H7 (cell line): ENCODE measurements at regions not wholly inside any gene's neighbourhood (a gene's known extent, or its start where the extent isn't known, plus 50 kb on each side); places are given as distances from the start of the nearest gene placed in this dataset.
A peak's percentile ranks its signal among the peaks of the same experiment; 100 is the strongest.
"Not testable (repeated sequence)": the region's sequence is repeated elsewhere in the genome, so short reads cannot be mapped to it uniquely, and the experiment has no call there.

Experiments
- DNase-seq: peaks from one replicate; pipeline ENCODE4 v3.0.0; 2012
- H3K27me3 ChIP-seq: 2 replicates; pipeline ENCODE4 v1.6.0; 2011; ENCODE audit warnings: mild to moderate bottlenecking, low read length; ENCODE audit not compliant: control insufficient read depth, insufficient read depth
- H3K36me3 ChIP-seq: replicated peaks from 2 replicates; pipeline ENCODE4 v1.5.1; 2011; ENCODE audit warnings: low read length; ENCODE audit not compliant: control insufficient read depth, insufficient read depth
- H3K4me3 ChIP-seq: 2 replicates; pipeline ENCODE4 v1.5.1; 2011; ENCODE audit warnings: low read depth, mild to moderate bottlenecking, control low read depth, low read length, moderate library complexity; ENCODE audit not compliant: insufficient read depth

DNA sequence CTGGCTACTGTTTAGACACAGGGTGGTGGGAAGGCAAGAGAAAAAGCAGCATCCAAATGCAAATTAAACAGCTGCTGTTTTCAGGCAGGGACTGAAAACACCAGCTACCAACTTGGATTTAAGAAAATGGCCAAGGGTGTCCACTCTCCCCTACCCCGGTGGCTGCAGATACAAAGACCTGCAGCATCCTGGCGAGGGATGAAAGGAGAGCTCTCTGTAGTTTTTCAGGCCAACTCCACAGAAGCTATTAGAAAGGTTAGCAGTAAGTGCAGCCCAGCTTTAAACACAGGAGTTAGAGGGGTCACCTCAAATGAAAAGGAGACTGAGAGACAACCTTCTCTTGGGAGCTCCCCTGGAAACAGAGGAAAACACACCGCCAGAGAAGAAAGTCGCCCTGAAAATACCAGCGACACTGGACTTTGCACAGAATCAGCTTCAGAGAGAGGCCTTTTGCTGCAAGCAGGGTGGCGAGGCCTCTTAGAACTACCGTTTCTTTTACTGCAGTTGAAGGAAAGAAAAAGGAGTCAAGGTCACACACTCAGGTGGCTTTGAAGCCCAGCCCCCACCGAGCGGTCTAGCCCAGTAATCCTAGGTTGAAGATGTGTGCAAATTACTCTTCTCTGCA is 74.4 kb upstream of the TIAM1 start:
- DNase-seq: peak; percentile 29
- Histone ChIP-seq H3K27me3 (no peaks in the 10 kb centered on the region), H3K4me3 (no peak overlapping the region), H3K36me3 (no peaks in the 10 kb centered on the region)

DNA sequence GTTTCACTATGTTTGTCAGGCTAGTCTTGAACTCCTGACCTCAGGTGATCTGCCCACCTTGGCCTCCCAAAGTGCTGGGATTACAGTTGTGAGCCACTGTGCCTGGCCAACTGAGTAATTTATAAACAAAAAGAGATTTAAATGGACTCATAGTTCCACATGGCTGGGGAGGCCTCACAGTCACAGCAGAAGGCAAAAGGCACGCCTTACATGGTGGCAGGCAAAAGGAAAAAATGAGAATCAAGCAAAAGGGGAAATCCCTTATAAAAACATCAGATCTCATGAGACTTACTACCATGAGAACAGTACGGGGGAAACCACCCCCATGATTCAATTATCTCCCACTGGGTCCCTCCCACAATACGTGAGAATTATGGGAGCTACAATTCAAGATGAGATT is 73.2 kb upstream of the TIAM1 start:
- H3K36me3 ChIP-seq, H3K27me3 ChIP-seq, H3K4me3 ChIP-seq, DNase-seq: not testable (repeated sequence)

DNA sequence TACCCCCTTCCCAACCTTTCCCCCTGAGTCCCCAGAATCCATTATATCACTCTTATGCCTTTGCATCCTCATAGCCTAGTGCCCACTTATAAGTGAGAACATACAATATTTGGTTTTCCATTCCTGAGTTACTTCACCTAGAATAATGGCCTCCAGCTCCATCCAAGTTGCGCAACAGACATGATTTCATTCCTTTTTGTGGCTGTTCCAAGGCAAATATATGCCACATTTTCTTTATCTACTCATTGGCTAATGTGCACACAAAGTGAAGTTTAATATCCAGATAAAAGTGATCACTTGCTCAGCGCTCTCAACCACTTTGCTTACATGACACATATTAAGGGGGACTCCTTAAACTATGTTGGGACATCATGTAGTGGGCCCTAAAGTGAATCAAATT is 72.4 kb upstream of the TIAM1 start:
- Histone ChIP-seq H3K36me3 (no peaks in the 10 kb centered on the region), H3K4me3 (no peak overlapping the region), H3K27me3 (no peaks in the 10 kb centered on the region)
- no peak for DNase-seq

DNA sequence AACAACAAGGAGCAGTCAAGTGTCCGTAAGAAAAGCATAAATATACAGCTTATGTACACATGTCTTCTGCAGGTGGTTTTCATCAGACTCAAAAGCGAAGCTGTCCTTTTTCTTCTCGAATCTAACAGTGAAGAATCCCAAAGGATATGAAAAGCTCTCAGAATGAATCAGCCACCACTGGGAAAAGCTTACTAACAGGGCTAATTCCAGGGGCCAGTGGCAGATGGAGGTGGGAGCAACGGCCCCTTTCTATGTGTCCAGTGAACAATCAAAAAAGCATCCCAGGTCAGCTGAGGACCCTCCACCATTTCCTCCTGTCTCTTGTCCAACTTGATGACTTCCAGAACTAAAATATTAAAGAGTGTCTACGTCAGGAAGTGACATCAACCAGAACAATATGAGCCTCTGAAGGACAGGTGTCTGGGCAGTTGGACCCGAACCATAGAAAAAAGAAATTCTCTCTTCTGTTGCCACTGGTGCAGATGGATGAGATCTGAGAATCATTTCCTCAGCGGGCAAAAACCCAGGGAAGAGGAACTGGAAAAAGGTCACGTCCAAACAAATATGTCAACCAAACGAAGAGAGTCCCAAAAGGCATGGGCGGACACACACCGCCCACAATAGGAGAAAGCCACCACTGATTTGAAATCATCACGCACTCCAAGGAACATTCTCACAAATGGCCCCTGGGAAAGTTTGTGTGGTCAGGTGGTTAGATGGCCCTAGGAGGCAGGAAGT is 70.4 kb upstream of the TIAM1 start:
- Histone ChIP-seq H3K27me3 (no peaks in the 10 kb centered on the region), H3K4me3 (no peak overlapping the region), H3K36me3 (no peaks in the 10 kb centered on the region; the same call in 1 of the 2 replicates)
- DNase-seq: no peak

DNA sequence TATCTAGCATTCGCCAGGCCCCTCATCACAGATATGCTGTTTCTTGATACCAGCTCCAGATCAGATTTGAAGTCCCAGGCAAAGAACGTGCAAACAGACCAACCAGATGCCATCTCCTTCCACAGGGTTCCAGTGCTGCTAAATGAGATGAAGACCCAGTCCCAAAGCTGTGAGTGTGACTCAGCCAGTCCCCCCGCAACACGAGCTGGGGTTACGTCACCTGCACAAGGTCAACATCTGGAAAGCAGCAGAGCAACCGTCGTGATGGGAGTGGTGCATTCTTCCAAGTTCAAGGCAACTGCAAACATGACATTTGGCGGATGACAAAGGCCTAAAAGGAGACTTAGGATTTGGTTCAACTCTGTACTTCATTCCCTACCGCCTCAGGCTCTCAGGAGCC is 69.6 kb upstream of the TIAM1 start:
- no peak for DNase-seq
- Histone ChIP-seq H3K36me3 (no peaks in the 10 kb centered on the region; the same call in 1 of the 2 replicates), H3K27me3 (no peaks in the 10 kb centered on the region), H3K4me3 (no peak overlapping the region)

DNA sequence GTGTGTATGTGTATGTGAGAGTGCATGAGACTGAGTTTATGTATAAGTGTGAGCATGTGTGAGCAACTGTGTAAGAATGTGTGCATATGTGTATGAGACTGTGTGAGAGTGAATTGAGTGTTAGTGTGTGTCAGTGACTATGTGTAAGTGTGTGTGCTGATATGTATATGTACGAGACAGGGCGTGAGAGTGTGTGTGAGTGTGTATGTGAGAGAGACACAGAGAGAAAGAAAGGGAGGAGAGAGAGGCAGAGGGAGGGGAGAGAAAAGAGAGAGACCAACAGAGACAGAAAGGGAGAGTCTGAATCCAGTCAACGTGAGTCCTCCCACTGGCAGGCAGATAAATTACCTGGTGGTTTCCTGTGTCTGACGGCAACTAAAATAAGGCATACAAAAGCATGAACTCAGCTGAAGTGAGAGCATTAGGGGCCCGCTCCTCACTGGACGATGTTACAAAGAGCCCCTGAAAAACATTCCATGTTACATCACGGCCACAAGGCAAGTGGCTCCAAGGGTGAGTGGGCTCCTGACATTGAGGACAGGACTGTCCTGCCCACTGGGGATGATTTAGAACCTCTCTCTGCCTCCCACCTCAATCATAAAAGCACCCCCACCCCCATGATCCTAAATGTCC is 66.6 kb upstream of the TIAM1 start:
- Histone ChIP-seq H3K4me3 (no peak overlapping the region), H3K36me3 (no peaks in the 10 kb centered on the region; the same call in 1 of the 2 replicates), H3K27me3 (no peaks in the 10 kb centered on the region)
- DNase-seq: no peak

DNA sequence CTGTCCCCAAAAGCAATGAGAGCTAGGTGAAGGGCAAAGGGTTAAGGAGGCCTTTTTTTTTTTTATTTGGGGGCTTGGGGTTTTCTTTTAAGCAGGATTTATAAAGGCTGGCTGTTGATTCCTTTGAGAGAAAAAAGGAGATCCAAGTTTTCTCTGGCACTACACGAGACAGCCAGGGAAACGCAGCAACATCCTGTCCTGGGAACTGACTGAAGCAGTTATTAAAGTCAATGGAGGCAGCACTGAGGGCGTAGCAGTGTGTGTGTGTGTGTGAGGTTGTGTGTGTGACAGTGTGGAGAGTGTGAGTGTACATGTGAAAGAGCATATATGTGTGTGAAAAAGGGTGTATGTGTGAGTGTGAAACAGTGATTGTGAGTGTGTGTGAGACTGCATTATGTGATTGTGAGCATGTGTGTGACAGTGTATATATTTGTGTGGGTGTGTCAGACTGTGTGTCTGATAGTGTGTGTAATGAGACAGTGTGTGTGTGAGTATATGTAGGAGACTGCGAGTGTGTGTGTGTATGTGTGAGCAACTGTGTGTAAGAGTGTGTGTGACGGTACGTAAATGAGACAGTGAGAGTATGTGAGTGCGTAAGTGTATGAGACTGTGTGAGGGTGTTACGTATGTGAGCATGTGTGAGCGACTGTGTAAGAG is 65.9 kb upstream of the TIAM1 start:
- DNase-seq: no peak

DNA sequence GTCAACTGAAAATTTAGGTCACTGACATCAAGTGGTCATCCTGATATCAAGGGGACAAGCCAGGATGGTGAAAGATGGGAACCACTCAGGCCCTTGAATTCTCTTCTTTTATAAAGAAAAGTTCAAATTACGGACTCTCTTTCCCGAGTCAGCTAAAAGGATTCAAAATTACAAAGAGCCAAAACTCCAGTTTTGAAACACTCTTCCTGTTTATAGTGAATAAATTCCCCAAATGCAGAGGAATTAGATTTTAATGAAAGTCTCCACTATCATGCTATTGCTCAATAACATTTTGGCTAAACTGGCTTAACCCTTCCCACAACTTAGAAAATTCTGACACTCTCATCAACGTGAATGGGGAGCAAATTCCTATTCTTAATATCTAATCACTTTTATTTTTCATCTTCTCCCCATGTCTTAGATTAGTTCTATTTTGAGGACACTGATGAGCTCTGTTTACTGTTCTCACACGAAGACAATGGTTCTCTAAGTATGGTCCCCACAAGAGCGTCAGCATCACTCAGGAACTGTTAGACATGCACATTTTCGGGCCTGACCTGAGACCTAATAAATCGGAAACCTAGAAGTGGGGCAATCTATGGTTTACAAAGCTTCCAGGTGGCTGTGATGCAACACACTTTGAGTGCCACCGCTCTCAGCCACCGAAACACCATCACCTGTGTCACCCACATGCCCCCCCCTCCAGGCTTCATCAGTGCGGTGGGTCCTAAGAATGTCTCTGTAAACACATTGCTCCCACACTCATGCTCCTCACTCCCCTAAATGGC is 64.4 kb upstream of the TIAM1 start:
- Histone ChIP-seq H3K4me3 (no peak overlapping the region), H3K27me3 (no peaks in the 10 kb centered on the region), H3K36me3 (no peaks in the 10 kb centered on the region; the same call in 1 of the 2 replicates)
- no peak for DNase-seq

More for the DNA sequence above, 65.9 kb upstream of the TIAM1 start:
- Histone ChIP-seq H3K4me3 (no peak overlapping the region), H3K27me3 (no peaks in the 10 kb centered on the region), H3K36me3 (no peaks in the 10 kb centered on the region; the same call in 1 of the 2 replicates)

DNA sequence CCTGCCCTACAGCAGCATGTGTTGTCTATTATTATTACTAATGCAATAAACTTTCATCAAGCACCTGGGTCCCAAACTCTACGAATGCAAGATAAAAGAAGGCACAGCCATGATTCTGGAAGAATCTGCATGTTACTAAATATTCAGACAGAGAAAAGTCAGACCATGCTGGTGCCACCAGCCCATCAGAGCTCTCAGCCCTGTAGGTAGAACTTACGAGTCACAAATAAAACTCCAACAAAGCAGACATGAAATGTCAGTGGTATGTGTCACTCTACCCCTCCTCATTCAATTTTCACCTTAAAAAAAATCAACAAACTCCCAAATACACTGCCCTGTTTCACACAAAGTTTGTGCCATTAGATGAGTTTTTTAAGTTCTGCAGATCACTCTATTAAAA is 62.4 kb upstream of the TIAM1 start:
- no peaks in the 10 kb centered on the region for H3K27me3 ChIP-seq
- no peaks in the 10 kb centered on the region; the same call in 1 of the 2 replicates for H3K36me3 ChIP-seq
- no peak overlapping the region for H3K4me3 ChIP-seq
- no peak for DNase-seq

DNA sequence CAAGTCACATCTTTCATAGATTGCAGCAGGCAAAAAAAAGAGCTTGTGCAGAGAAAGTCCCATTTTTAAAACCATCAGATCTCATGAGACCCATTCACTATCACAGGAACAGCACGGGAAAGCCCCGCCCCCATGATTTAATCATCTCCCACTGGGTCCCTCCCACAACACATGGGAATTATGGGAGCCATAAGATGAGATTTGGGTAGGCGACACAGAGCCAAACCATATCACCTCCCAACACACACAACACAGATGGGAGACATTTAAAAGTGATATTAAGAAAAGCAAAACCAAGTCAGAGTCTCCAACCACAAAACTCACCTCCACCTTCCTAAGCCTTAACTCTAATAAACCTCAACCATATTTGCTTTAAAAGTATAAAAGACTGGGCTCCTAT is 61.5 kb upstream of the TIAM1 start:
- DNase-seq: no peak
- H3K4me3 ChIP-seq: no peak overlapping the region

DNA sequence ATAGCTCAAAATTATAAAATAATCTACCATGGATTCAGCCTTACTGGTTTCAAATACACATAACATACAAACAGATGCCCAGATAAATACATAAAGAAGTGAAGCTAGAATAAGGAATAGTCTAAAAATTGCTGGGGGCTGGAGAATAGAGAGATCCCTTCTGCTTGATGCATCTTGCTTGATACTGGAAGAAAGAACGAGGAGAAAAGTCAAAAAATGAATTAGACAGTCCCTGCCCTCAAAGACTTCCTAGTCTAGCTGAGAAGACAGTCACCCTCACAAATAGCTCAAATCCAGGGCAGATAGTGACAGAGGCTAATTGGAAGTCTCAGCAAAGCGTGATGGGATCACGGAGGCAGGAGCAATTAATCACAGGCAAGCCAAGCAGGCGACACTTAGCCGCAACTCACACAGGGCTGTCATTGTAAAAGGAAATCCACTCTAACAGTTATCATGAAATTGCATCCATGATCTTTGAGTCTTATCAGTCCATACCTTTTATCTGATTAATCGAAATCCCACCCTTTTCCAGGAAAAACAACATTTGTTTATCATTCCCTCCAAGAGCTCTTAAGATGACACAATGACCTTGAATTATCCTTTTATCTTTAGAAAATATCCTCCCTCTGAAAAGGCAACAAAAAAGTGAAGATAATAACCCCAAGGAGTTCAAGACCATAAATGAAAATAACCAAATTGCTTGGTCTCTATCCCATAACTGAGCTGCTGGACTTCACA is 59.7 kb upstream of the TIAM1 start:
- H3K36me3 ChIP-seq: no peaks in the 10 kb centered on the region
- DNase-seq: no peak
- H3K27me3 ChIP-seq: no peaks in the 10 kb centered on the region
- H3K4me3 ChIP-seq: no peak overlapping the region

More for the DNA sequence above, 61.5 kb upstream of the TIAM1 start:
- no peaks in the 10 kb centered on the region; the same call in 1 of the 2 replicates for H3K36me3 ChIP-seq
- no peaks in the 10 kb centered on the region for H3K27me3 ChIP-seq

DNA sequence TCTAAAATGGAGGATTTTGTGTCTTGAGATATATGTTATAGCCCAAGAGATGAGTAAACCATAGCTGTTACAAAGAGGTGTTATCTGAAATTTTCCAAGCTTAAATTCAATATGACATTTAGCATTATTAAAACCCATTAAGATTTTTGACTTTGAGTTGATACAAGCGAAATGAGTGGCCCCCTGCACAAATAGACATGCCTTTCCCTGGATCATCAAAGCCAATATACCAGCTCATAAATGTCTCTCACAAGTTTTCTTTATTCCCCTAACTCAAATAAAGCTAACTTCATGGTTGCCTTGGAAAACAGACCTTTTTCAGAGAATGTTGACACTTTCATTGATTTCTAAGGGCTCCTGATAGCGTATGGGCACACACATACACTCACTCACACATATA is 55.5 kb upstream of the TIAM1 start:
- no peak for DNase-seq
- no peaks in the 10 kb centered on the region for H3K27me3 ChIP-seq
- H3K36me3 ChIP-seq: no peaks in the 10 kb centered on the region
- no peak overlapping the region for H3K4me3 ChIP-seq

DNA sequence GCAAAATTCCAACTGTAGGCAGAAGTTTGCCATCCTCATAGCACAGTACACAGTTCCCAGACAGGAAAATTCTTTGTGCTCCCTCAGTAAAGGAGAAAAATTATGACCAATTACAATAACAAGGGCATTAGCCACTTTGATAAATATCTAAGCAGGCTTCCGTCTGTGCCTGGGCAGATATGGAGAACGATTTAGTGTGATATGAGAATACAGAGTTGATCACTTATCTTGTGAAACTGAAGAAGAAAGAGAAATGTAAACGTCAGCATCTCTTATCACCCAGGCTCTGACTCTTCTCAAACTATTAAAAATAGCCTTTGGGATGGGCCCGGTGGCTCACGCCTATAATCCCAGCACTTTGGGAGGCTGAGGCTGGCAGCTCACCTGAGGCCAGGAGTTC is 54.5 kb upstream of the TIAM1 start:
- DNase-seq: no peak
- no peaks in the 10 kb centered on the region for H3K27me3 ChIP-seq
- no peak overlapping the region for H3K4me3 ChIP-seq

DNA sequence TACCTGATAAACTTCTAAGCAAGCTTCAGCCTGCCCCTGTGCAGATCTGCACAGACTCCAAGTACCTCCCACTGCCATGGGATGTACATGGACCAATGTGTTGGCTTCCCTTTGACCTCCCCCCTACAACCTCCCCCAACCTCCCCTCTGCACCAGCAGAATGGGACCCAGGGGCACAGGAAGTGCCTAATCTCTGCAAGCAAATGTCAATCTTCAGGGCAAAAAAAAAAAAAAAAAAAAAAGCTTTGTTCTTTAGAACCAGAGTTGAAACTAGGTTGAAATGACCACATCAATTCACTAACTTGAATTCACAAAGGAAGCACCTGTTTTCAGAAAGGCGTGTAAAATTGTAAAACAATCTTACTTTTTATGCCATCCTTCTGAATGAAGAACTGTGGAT is 53.9 kb upstream of the TIAM1 start:
- no peak for DNase-seq
- Histone ChIP-seq H3K36me3 (no peaks in the 10 kb centered on the region), H3K27me3 (no peaks in the 10 kb centered on the region)

More for the DNA sequence above, 54.5 kb upstream of the TIAM1 start:
- H3K36me3 ChIP-seq: no peaks in the 10 kb centered on the region

More for the DNA sequence above, 53.9 kb upstream of the TIAM1 start:
- no peak overlapping the region for H3K4me3 ChIP-seq
